ENCODE measurements at regions not wholly inside any gene's neighbourhood (a gene's known extent, or its start where the extent isn't known, plus 50 kb on each side); places are given as distances from the start of the nearest gene placed in this dataset.
A peak's percentile ranks its signal among the peaks of the same experiment; 100 is the strongest.

GRCh38 chr7:13532028-13532753 lies 457.3 kb downstream of the ETV1 start:
- CTCF ChIA-PET, result no interaction called here

GRCh38 chr7:13538669-13539068 lies 450.8 kb downstream of the ETV1 start:
- TF ChIP-seq CTCF (conservative IDR thresholded peaks at IDR 0.05; ENCODE audit: low read depth, low read length), result no peak
- no peak for TF ChIP-seq EZH2 (IDR thresholded peaks at IDR 0.05; ENCODE audit: borderline replicate concordance, low read depth, low read length, poor library complexity, severe bottlenecking)
- H3K9me3 ChIP-seq (ENCODE audit: low read depth, low read length, poor library complexity, severe bottlenecking), result no peaks in the 10 kb centered on the region
- intact Hi-C loops (cut with micrococcal nuclease; ENCODE audit: unreplicated experiment), result no loop called here
- H3K4me3 ChIP-seq (ENCODE audit: low read depth, low read length, poor library complexity, severe bottlenecking), result no peak overlapping the region
- no peaks in the 10 kb centered on the region for H3K4me1 ChIP-seq (ENCODE audit: insufficient read depth, low read length, poor library complexity, severe bottlenecking)
- no peak overlapping the region for H3K27ac ChIP-seq (ENCODE audit: low read depth, low read length, poor library complexity, severe bottlenecking)
- DNase-seq (ENCODE audit: low spot score), result no peak
- H3K36me3 ChIP-seq (ENCODE audit: insufficient read depth, low read length, poor library complexity, severe bottlenecking), result no peaks in the 10 kb centered on the region
- CTCF ChIA-PET, result no interaction called here
- POLR2A ChIA-PET (ENCODE audit: low non-redundant PET), result no interaction called here
- H3K27me3 ChIP-seq (replicated peaks; ENCODE audit: insufficient read depth, low read depth, low read length, poor library complexity), result no peaks in the 10 kb centered on the region
- no TSS peak for BruUV-seq (replicated peaks)

More at GRCh38 chr7:13532028-13532753, 457.3 kb downstream of the ETV1 start:
- POLR2A ChIA-PET (ENCODE audit: low non-redundant PET), result no interaction called here
- Histone ChIP-seq H3K4me3 (ENCODE audit: low read depth, low read length, poor library complexity, severe bottlenecking) (no peak overlapping the region), H3K36me3 (ENCODE audit: insufficient read depth, low read length, poor library complexity, severe bottlenecking) (no peaks in the 10 kb centered on the region), H3K27me3 (replicated peaks; ENCODE audit: insufficient read depth, low read depth, low read length, poor library complexity) (no peaks in the 10 kb centered on the region), H3K27ac (ENCODE audit: low read depth, low read length, poor library complexity, severe bottlenecking) (no peak overlapping the region), H3K4me1 (ENCODE audit: insufficient read depth, low read length, poor library complexity, severe bottlenecking) (no peaks in the 10 kb centered on the region), H3K9me3 (ENCODE audit: low read depth, low read length, poor library complexity, severe bottlenecking) (no peaks in the 10 kb centered on the region)
- DNase-seq (ENCODE audit: low spot score), result peak; percentile 25
- TF ChIP-seq CTCF (conservative IDR thresholded peaks at IDR 0.05; ENCODE audit: low read depth, low read length), result no peak
- no peak for TF ChIP-seq EZH2 (IDR thresholded peaks at IDR 0.05; ENCODE audit: borderline replicate concordance, low read depth, low read length, poor library complexity, severe bottlenecking)
- intact Hi-C loops (cut with micrococcal nuclease; ENCODE audit: unreplicated experiment), result no loop called here
- no TSS peak for BruUV-seq (replicated peaks)

DNA sequence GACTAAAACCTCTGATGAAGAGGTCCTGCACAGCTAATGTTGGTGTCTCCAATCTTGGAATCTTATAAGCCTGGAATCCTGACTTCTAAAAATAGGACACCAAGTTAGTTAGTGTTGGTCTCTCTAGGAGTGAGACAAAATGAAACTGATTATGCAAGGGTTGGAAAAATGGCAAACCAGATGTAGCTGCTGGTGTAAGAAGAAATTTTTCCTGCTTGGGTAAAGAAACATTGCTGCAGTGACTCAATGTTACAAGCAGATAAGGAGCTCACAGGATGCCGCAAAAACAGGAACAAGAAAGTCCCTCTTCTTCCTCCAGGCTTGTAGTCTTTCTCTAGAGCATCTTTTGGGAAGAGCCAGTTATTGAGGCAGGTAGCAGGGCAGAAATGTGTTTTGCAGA lies 449.0 kb downstream of the ETV1 start:
- Histone ChIP-seq H3K9me3 (ENCODE audit: low read depth, low read length, poor library complexity, severe bottlenecking) (no peaks in the 10 kb centered on the region), H3K27ac (ENCODE audit: low read depth, low read length, poor library complexity, severe bottlenecking) (no peak overlapping the region), H3K4me1 (ENCODE audit: insufficient read depth, low read length, poor library complexity, severe bottlenecking) (no peaks in the 10 kb centered on the region), H3K4me3 (ENCODE audit: low read depth, low read length, poor library complexity, severe bottlenecking) (no peak overlapping the region), H3K36me3 (ENCODE audit: insufficient read depth, low read length, poor library complexity, severe bottlenecking) (no peaks in the 10 kb centered on the region), H3K27me3 (replicated peaks; ENCODE audit: insufficient read depth, low read depth, low read length, poor library complexity) (no peaks in the 10 kb centered on the region)
- intact Hi-C loops (cut with micrococcal nuclease; ENCODE audit: unreplicated experiment), result no loop called here
- no peak for DNase-seq (ENCODE audit: low spot score)
- CTCF ChIA-PET, result no interaction called here
- POLR2A ChIA-PET (ENCODE audit: low non-redundant PET), result no interaction called here
- BruUV-seq (replicated peaks), result no TSS peak
- no peak for TF ChIP-seq EZH2 (IDR thresholded peaks at IDR 0.05; ENCODE audit: borderline replicate concordance, low read depth, low read length, poor library complexity, severe bottlenecking)
- no peak for TF ChIP-seq CTCF (conservative IDR thresholded peaks at IDR 0.05; ENCODE audit: low read depth, low read length)
